Kidney (tissue), 13 donors: ENCODE measurements at regions not wholly inside any gene's neighbourhood (a gene's known extent, or its start where the extent isn't known, plus 50 kb on each side); places are given as distances from the start of the nearest gene placed in this dataset.

Experiments
- DNase-seq, 5 donors: peaks; one replicate each; pipeline ENCODE4 v3.0.0-alpha.2; 2013 to 2020
- FAIRE-seq: peaks from 2 replicates; lab custom pipeline; 2012; peaks lifted over from hg19 to GRCh38; lab: Jason Lieb, UNC
- H3K27ac ChIP-seq, 2 donors: one replicate each; pipeline ENCODE4 v1.7.0; 2013; ENCODE audit warnings: low read depth in 2 of 2, low read length in 2 of 2, inconsistent platforms in 1 of 2
- H3K27me3 ChIP-seq: one replicate; pipeline ENCODE4 v1.7.1; 2013; ENCODE audit warnings: low read length, inconsistent platforms; ENCODE audit not compliant: control insufficient read depth, insufficient read depth
- H3K36me3 ChIP-seq, 3 donors: one replicate each; pipeline versions ENCODE4 v1.7.0 to v1.7.1; 2013; ENCODE audit warnings: low read length in 3 of 3, control low read depth in 1 of 3, inconsistent platforms in 1 of 3; ENCODE audit not compliant: insufficient read depth in 3 of 3, control insufficient read depth in 2 of 3
- H3K4me1 ChIP-seq, 3 donors: one replicate each; pipeline versions ENCODE4 v1.7.0 to v1.7.1; 2013; ENCODE audit warnings: low read length in 3 of 3, inconsistent platforms in 1 of 3, low read depth in 1 of 3; ENCODE audit not compliant: control insufficient read depth in 2 of 3, insufficient read depth in 2 of 3
- H3K4me3 ChIP-seq, 3 donors: one replicate each; pipeline versions ENCODE4 v1.7.0 to v1.8.1; 2013; ENCODE audit warnings: low read length in 3 of 3, control low read depth in 1 of 3, inconsistent platforms in 1 of 3
- H3K9ac ChIP-seq, 3 donors: one replicate each; pipeline versions ENCODE4 v1.7.0 to v1.7.1; 2013; ENCODE audit warnings: low read length in 3 of 3, control low read depth in 1 of 3, inconsistent platforms in 1 of 3
- H3K9me3 ChIP-seq, 3 donors: one replicate each; pipeline versions ENCODE4 v1.7.0 to v1.7.1; 2013; ENCODE audit warnings: low read length in 3 of 3, control low read depth in 1 of 3, inconsistent platforms in 1 of 3; ENCODE audit not compliant: control insufficient read depth in 2 of 3, insufficient read depth in 1 of 3
- CTCF ChIP-seq: IDR thresholded peaks from 3 replicates; pipeline ENCODE4 v1.5.1; 2012; ENCODE audit warnings: mild to moderate bottlenecking, moderate library complexity, borderline replicate concordance; ENCODE audit not compliant: insufficient read depth; ENCODE audit errors: extremely low read depth
- intact Hi-C: fragments of 100-400 bp; cut with DNase I; formaldehyde crosslinking; loops from one replicate; pipeline ENCODE4 v1.11.1; 2022
- donor health status: control.
- donor health status: control.
- donor health status: control.
- donor health status: control.
- donor health status: control.
- donor health status: DM: yes; HTN: yes; CAD: no.
- donor health status: Normal renal cell carcinoma (clear cell type).

- intact Hi-C loops: no loop called here
- DNase-seq (no peak), FAIRE-seq (no peak)
- Histone ChIP-seq H3K27ac (no peak overlapping the region), H3K4me1 (no peaks in the 10 kb centered on the region), H3K9me3 (no peaks in the 10 kb centered on the region), H3K9ac (no peak overlapping the region), H3K36me3 (no peaks in the 10 kb centered on the region), H3K4me3 (no peak overlapping the region), H3K27me3 (no peaks in the 10 kb centered on the region)
- TF ChIP-seq CTCF: no peak
Observed at GRCh38 chr12:58588770-58589169, 331.5 kb downstream of the LRIG3 start.

- Histone ChIP-seq H3K9ac (no peak overlapping the region), H3K4me1 (no peaks in the 10 kb centered on the region), H3K27ac (no peak overlapping the region), H3K36me3 (no peaks in the 10 kb centered on the region), H3K4me3 (no peak overlapping the region), H3K9me3 (no peaks in the 10 kb centered on the region), H3K27me3 (no peaks in the 10 kb centered on the region)
- intact Hi-C loops: no loop called here
- no peak for TF ChIP-seq CTCF
- FAIRE-seq: no peak
- DNase-seq: no peak
Observed at GRCh38 chr12:58592475-58593207, 327.7 kb downstream of the LRIG3 start.

GRCh38 chr12:58593557-58594304, 326.6 kb downstream of the LRIG3 start:
- Histone ChIP-seq H3K4me3 (no peak overlapping the region), H3K9me3 (no peaks in the 10 kb centered on the region), H3K36me3 (no peaks in the 10 kb centered on the region), H3K4me1 (no peaks in the 10 kb centered on the region), H3K27me3 (no peaks in the 10 kb centered on the region), H3K9ac (no peak overlapping the region), H3K27ac (no peak overlapping the region)
- intact Hi-C loops: no loop called here
- no peak for DNase-seq
- no peak for TF ChIP-seq CTCF
- no peak for FAIRE-seq
